Neural cell (in vitro differentiated cells): ENCODE measurements at regions not wholly inside any gene's neighbourhood (a gene's known extent, or its start where the extent isn't known, plus 50 kb on each side); places are given as distances from the start of the nearest gene placed in this dataset.

Experiments used
- H2AFZ ChIP-seq: fragments of 200-600, 300-800 bp; sonication (generic), shearing (Covaris generic); 2 replicates; pipeline ENCODE4 v1.6.0; 2014; ENCODE audit warnings: low read depth, mild to moderate bottlenecking, antibody characterized with exemption, low read length, moderate library complexity
- H3F3A ChIP-seq: fragments of 200-600 bp; shearing (Covaris generic); 2 replicates; pipeline ENCODE4 v1.6.1; 2016; ENCODE audit warnings: mild to moderate bottlenecking, moderate library complexity, mixed read lengths, antibody characterized with exemption, low read length; ENCODE audit not compliant: insufficient read depth, poor library complexity, severe bottlenecking
- H3K27ac ChIP-seq: fragments of 200-600, 300-800 bp; sonication (generic), shearing (Covaris generic); 2 replicates; pipeline ENCODE4 v1.5.1; 2014; ENCODE audit warnings: mild to moderate bottlenecking, low read length, moderate library complexity
- H3K27me3 ChIP-seq: fragments of 300-800, 200-600 bp; sonication (generic), shearing (Covaris generic); 2 replicates; pipeline ENCODE4 v1.6.0; 2014; ENCODE audit warnings: mild to moderate bottlenecking, low read depth, low read length, moderate library complexity; ENCODE audit not compliant: insufficient read depth
- H3K36me3 ChIP-seq: fragments of 300-800, 200-600 bp; sonication (generic), shearing (Covaris generic); 2 replicates; pipeline ENCODE4 v1.5.1; 2014; ENCODE audit warnings: mild to moderate bottlenecking, antibody characterized with exemption, low read length, moderate library complexity; ENCODE audit not compliant: insufficient read depth
- H3K4me2 ChIP-seq: fragments of 300-800, 200-600 bp; sonication (generic), shearing (Covaris generic); 2 replicates; pipeline ENCODE4 v1.6.0; 2014; ENCODE audit warnings: mild to moderate bottlenecking, low read length
- H3K4me3 ChIP-seq: fragments of 300-800, 200-600 bp; sonication (generic), shearing (Covaris generic); 2 replicates; pipeline ENCODE4 v1.5.1; 2014; ENCODE audit warnings: mild to moderate bottlenecking, low read length, moderate library complexity
- H3K79me2 ChIP-seq: fragments of 200-600 bp; shearing (Covaris generic); replicated peaks from 2 replicates; pipeline ENCODE4 v1.6.0; 2014; ENCODE audit warnings: mild to moderate bottlenecking, low read length, moderate library complexity; ENCODE audit not compliant: insufficient read depth
- H3K9ac ChIP-seq: fragments of 300-800, 200-600 bp; sonication (generic), shearing (Covaris generic); 2 replicates; pipeline ENCODE4 v1.6.1; 2016; ENCODE audit warnings: mild to moderate bottlenecking, low read length, mixed read lengths
- H3K9me2 ChIP-seq: fragments of 200-600 bp; shearing (Covaris generic); 2 replicates; pipeline ENCODE4 v1.6.1; 2016; ENCODE audit warnings: mild to moderate bottlenecking, low read length, mixed read lengths; ENCODE audit not compliant: insufficient read depth
- H3K9me3 ChIP-seq: fragments of 200-600, 300-800 bp; sonication (generic), shearing (Covaris generic); 2 replicates; pipeline ENCODE4 v1.6.1; 2016; ENCODE audit warnings: mild to moderate bottlenecking, mixed run types, low read length, moderate library complexity, mixed read lengths
- H4K20me1 ChIP-seq: fragments of 200-600 bp; shearing (Covaris generic); 2 replicates; pipeline ENCODE4 v1.6.1; 2016; ENCODE audit warnings: mild to moderate bottlenecking, mixed run types; ENCODE audit not compliant: insufficient read depth
- EP300 ChIP-seq: fragments of 450-650 bp; conservative IDR thresholded peaks from 2 replicates; pipeline ENCODE4 v1.6.1; 2014; ENCODE audit warnings: antibody characterized with exemption, mild to moderate bottlenecking, moderate library complexity; ENCODE audit not compliant: poor library complexity, severe bottlenecking
- EZH2 ChIP-seq: fragments of 200-600, 300-800 bp; shearing (Covaris generic), sonication (generic); IDR thresholded peaks from 2 replicates; pipeline ENCODE4 v1.6.1; 2014; ENCODE audit warnings: antibody characterized with exemption, low read length, borderline replicate concordance, mild to moderate bottlenecking; ENCODE audit not compliant: insufficient read depth, poor library complexity, severe bottlenecking
- MXI1 ChIP-seq: fragments of 450-650 bp; conservative IDR thresholded peaks from 2 replicates; pipeline ENCODE4 v1.6.1; 2014; ENCODE audit warnings: antibody characterized with exemption, mild to moderate bottlenecking; ENCODE audit not compliant: poor library complexity, severe bottlenecking
- POLR2AphosphoS5 ChIP-seq: IDR thresholded peaks from 2 replicates; pipeline ENCODE4 v1.6.1; 2012
- RAD21 ChIP-seq: fragments of 450-650 bp; conservative IDR thresholded peaks from 2 replicates; pipeline ENCODE4 v1.6.1; 2014; ENCODE audit warnings: antibody characterized with exemption, mild to moderate bottlenecking, moderate library complexity
- SMC3 ChIP-seq: fragments of 450-650 bp; conservative IDR thresholded peaks from 2 replicates; pipeline ENCODE4 v1.6.1; 2014; ENCODE audit warnings: antibody characterized with exemption, mild to moderate bottlenecking, moderate library complexity; ENCODE audit not compliant: poor library complexity
- TAF1 ChIP-seq: IDR thresholded peaks from 2 replicates; pipeline ENCODE4 v1.6.1; 2012; ENCODE audit warnings: low read depth
- TF ChIP-seq, protein P1 (sequence below): fragments of 450-650 bp; IDR thresholded peaks from 2 replicates; pipeline ENCODE4 v1.5.1; 2014; ENCODE audit warnings: antibody characterized with exemption, mild to moderate bottlenecking, moderate library complexity; ENCODE audit not compliant: poor library complexity, severe bottlenecking
- TF ChIP-seq, protein P2 (sequence below): IDR thresholded peaks from 2 replicates; pipeline ENCODE4 v1.6.1; 2012; ENCODE audit warnings: borderline replicate concordance

DNA sequence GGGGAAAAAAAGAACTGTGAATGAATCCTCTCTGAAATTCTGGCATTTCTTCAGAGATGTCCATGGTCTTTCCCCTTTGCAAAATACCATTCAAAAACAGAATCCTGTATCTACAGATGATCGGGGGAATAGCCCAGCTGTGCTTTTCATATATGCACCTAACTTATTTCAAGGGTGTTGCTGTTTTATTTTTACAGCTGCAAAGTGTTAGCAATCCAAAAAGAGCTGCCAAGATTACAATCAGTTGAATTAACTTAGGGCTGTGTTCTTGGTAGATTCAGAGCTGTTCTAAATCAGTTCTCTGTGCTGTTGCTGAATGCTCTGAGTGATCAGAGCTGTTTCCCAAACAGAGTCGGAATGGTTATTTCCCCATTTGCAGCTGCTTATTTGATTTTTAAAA lies 175.7 kb upstream of the SEMA6D start:
- Histone ChIP-seq H3K4me3 (no peak overlapping the region), H3F3A (no peaks in the 10 kb centered on the region), H3K9me3 (no peaks in the 10 kb centered on the region), H3K36me3 (no peaks in the 10 kb centered on the region), H3K79me2 (no peaks in the 10 kb centered on the region), H3K27me3 (no peaks in the 10 kb centered on the region), H2AFZ (no peak overlapping the region), H3K9me2 (no peaks in the 10 kb centered on the region), H3K4me2 (no peak overlapping the region), H3K9ac (no peak overlapping the region), H4K20me1 (no peaks in the 10 kb centered on the region), H3K27ac (no peak overlapping the region)
- no peak for TF ChIP-seq EP300
- TF ChIP-seq, protein P1, sequence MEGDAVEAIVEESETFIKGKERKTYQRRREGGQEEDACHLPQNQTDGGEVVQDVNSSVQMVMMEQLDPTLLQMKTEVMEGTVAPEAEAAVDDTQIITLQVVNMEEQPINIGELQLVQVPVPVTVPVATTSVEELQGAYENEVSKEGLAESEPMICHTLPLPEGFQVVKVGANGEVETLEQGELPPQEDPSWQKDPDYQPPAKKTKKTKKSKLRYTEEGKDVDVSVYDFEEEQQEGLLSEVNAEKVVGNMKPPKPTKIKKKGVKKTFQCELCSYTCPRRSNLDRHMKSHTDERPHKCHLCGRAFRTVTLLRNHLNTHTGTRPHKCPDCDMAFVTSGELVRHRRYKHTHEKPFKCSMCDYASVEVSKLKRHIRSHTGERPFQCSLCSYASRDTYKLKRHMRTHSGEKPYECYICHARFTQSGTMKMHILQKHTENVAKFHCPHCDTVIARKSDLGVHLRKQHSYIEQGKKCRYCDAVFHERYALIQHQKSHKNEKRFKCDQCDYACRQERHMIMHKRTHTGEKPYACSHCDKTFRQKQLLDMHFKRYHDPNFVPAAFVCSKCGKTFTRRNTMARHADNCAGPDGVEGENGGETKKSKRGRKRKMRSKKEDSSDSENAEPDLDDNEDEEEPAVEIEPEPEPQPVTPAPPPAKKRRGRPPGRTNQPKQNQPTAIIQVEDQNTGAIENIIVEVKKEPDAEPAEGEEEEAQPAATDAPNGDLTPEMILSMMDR, result no peak
- no peak for TF ChIP-seq SMC3
- TF ChIP-seq EZH2, result no peak
- no peak for TF ChIP-seq POLR2AphosphoS5
- no peak for TF ChIP-seq MXI1

DNA sequence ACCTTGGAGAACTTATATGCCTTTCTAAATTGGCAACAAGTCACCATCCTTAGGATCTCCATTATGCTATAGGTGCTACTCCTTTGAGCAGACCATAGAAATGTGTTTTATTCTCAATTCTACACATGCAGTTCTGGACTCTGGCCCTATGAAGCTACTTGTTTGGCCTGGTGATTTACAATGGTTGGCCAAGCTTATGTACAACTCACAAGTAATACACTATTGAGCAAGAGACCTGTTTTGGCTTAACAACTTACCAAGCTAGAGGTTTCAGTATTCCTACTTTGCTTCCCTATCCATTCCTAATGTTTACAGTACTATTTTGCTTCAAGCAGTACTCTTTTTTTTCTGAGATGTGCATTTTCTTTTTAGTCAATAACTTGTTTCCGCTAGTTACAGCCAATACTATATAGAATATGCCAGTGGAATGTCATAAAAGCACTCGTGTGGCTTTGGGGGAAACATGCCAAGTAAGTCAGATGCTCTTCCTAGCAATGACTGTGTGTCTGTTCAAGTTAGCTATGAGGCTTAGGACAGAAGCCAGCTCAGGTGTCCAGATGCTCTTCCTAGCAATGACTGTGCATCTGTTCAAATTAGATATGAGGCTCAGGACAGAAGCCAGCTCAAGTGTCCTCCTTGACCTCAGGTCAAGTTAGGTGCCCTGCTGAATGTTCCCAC lies 174.9 kb upstream of the SEMA6D start:
- Histone ChIP-seq H3F3A (no peaks in the 10 kb centered on the region), H3K36me3 (no peaks in the 10 kb centered on the region), H3K4me2 (no peak overlapping the region), H2AFZ (no peak overlapping the region), H3K9ac (no peak overlapping the region), H3K27ac (no peak overlapping the region), H3K9me3 (no peaks in the 10 kb centered on the region), H3K4me3 (no peak overlapping the region), H3K27me3 (no peaks in the 10 kb centered on the region), H3K9me2 (no peaks in the 10 kb centered on the region), H3K79me2 (no peaks in the 10 kb centered on the region), H4K20me1 (no peaks in the 10 kb centered on the region)
- TF ChIP-seq, protein P1, result no peak
- TF ChIP-seq EZH2 (no peak), SMC3 (no peak), MXI1 (no peak), POLR2AphosphoS5 (no peak), RAD21 (no peak)

DNA sequence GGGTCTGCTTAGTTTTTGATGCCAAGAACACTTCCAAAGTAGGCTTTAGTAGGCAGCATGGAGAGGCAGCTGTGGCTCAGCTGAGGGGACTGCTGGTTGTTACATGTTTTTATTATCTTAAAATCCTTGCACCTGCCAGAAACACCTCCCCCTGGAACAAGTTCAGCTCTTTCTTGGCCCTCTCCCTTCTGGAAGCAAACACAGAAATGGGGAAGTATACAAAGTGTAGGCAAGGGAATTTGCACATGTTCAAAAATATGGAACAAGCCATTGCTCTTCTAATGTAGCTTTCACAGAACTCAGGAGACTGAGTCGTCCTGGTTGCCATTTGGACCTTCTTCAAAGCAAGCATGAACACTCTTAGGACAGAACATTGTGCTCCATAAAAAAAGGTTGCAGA lies 169.1 kb upstream of the SEMA6D start:
- H3K36me3 ChIP-seq, result no peaks in the 10 kb centered on the region
- H3K27me3 ChIP-seq, result no peaks in the 10 kb centered on the region
- no peak overlapping the region for H3K4me2 ChIP-seq
- H3K4me3 ChIP-seq, result no peak overlapping the region
- TF ChIP-seq EP300 (no peak), POLR2AphosphoS5 (no peak), TAF1 (no peak), RAD21 (no peak), MXI1 (no peak), EZH2 (no peak), SMC3 (no peak)
- TF ChIP-seq, protein P1, result no peak
- TF ChIP-seq, protein P2, sequence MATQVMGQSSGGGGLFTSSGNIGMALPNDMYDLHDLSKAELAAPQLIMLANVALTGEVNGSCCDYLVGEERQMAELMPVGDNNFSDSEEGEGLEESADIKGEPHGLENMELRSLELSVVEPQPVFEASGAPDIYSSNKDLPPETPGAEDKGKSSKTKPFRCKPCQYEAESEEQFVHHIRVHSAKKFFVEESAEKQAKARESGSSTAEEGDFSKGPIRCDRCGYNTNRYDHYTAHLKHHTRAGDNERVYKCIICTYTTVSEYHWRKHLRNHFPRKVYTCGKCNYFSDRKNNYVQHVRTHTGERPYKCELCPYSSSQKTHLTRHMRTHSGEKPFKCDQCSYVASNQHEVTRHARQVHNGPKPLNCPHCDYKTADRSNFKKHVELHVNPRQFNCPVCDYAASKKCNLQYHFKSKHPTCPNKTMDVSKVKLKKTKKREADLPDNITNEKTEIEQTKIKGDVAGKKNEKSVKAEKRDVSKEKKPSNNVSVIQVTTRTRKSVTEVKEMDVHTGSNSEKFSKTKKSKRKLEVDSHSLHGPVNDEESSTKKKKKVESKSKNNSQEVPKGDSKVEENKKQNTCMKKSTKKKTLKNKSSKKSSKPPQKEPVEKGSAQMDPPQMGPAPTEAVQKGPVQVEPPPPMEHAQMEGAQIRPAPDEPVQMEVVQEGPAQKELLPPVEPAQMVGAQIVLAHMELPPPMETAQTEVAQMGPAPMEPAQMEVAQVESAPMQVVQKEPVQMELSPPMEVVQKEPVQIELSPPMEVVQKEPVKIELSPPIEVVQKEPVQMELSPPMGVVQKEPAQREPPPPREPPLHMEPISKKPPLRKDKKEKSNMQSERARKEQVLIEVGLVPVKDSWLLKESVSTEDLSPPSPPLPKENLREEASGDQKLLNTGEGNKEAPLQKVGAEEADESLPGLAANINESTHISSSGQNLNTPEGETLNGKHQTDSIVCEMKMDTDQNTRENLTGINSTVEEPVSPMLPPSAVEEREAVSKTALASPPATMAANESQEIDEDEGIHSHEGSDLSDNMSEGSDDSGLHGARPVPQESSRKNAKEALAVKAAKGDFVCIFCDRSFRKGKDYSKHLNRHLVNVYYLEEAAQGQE, result no peak
- no peaks in the 10 kb centered on the region for H3K79me2 ChIP-seq
- no peaks in the 10 kb centered on the region for H3K9me3 ChIP-seq
- no peaks in the 10 kb centered on the region for H3F3A ChIP-seq
- H3K9ac ChIP-seq, result no peak overlapping the region
- H4K20me1 ChIP-seq, result no peaks in the 10 kb centered on the region
- H2AFZ ChIP-seq, result no peak overlapping the region
- H3K9me2 ChIP-seq, result no peaks in the 10 kb centered on the region
- H3K27ac ChIP-seq, result no peak overlapping the region
